ENCODE measurements at regions not wholly inside any gene's neighbourhood (a gene's known extent, or its start where the extent isn't known, plus 50 kb on each side); places are given as distances from the start of the nearest gene placed in this dataset.

- ATAC-seq (no peak), DNase-seq (no peak)
- H3K27me3 Mint-ChIP-seq = peaks cover 5% of the 10 kb centered on the region
- no peaks in the 10 kb centered on the region for H3K9me3 ChIP-seq (ENCODE audit: control insufficient read depth, low read length, poor library complexity, severe bottlenecking)
- H3K36me3 Mint-ChIP-seq (ENCODE audit: low read depth) = no peaks in the 10 kb centered on the region
- H3K4me3 Mint-ChIP-seq = no peak overlapping the region
- no peak overlapping the region for H3K27ac Mint-ChIP-seq
- no peaks in the 10 kb centered on the region for H3K4me1 Mint-ChIP-seq
These were observed 578.5 kb upstream of the MKI67 start for GRCh38 chr10:128704716-128705115.

GRCh38 chr10:128708182-128708581 lies 582.0 kb upstream of the MKI67 start:
- no peak overlapping the region for H3K27ac Mint-ChIP-seq
- peaks cover 17% of the 10 kb centered on the region for H3K27me3 Mint-ChIP-seq
- DNase-seq (no peak), ATAC-seq (no peak)
- no peak overlapping the region for H3K4me3 Mint-ChIP-seq
- H3K9me3 ChIP-seq (ENCODE audit: control insufficient read depth, low read length, poor library complexity, severe bottlenecking) = no peaks in the 10 kb centered on the region
- no peaks in the 10 kb centered on the region for H3K4me1 Mint-ChIP-seq
- H3K36me3 Mint-ChIP-seq (ENCODE audit: low read depth) = no peaks in the 10 kb centered on the region

DNA sequence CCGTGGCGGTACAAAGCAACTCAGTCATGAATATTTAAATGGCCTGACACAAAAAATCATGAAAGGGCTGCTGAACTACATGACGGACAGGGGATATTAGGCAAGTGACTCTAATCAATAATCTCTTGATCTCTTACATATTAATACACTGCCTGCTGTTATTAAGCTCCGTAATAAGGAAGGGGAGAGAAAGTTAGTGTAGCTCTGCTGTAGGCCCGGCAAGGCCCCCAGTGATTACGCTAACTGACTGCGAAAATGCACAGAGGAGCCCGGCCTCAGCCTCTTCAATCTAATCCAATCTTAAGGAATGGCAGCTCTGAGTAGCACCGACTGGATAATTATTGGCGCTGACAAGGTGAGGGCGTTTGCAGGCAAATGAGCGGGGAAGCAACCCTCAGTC lies 583.5 kb upstream of the MKI67 start:
- peaks cover 17% of the 10 kb centered on the region for H3K27me3 Mint-ChIP-seq
- DNase-seq (no peak), ATAC-seq (no peak)
- no peaks in the 10 kb centered on the region for H3K4me1 Mint-ChIP-seq
- no peaks in the 10 kb centered on the region for H3K9me3 ChIP-seq (ENCODE audit: control insufficient read depth, low read length, poor library complexity, severe bottlenecking)
- no peaks in the 10 kb centered on the region for H3K36me3 Mint-ChIP-seq (ENCODE audit: low read depth)
- H3K27ac Mint-ChIP-seq = no peak overlapping the region
- no peak overlapping the region for H3K4me3 Mint-ChIP-seq

GRCh38 chr10:128710098-128710797 lies 584.0 kb upstream of the MKI67 start:
- ATAC-seq (no peak), DNase-seq (no peak)
- H3K9me3 ChIP-seq (ENCODE audit: control insufficient read depth, low read length, poor library complexity, severe bottlenecking) = no peaks in the 10 kb centered on the region
- no peak overlapping the region for H3K27ac Mint-ChIP-seq
- no peak overlapping the region for H3K4me3 Mint-ChIP-seq
- no peaks in the 10 kb centered on the region for H3K4me1 Mint-ChIP-seq
- peaks cover 17% of the 10 kb centered on the region for H3K27me3 Mint-ChIP-seq
- no peaks in the 10 kb centered on the region for H3K36me3 Mint-ChIP-seq (ENCODE audit: low read depth)

GRCh38 chr10:128710798-128711183 lies 584.6 kb upstream of the MKI67 start:
- Mint-ChIP-seq H3K4me1 (no peaks in the 10 kb centered on the region), H3K4me3 (no peak overlapping the region), H3K36me3 (ENCODE audit: low read depth) (no peaks in the 10 kb centered on the region), H3K27ac (no peak overlapping the region), H3K27me3 (peaks cover 17% of the 10 kb centered on the region)
- no peaks in the 10 kb centered on the region for H3K9me3 ChIP-seq (ENCODE audit: control insufficient read depth, low read length, poor library complexity, severe bottlenecking)
- ATAC-seq = no peak
- no peak for DNase-seq

- no peaks in the 10 kb centered on the region for H3K9me3 ChIP-seq (ENCODE audit: control insufficient read depth, low read length, poor library complexity, severe bottlenecking)
- DNase-seq = no peak
- Mint-ChIP-seq H3K4me3 (no peak overlapping the region), H3K27me3 (peaks cover 17% of the 10 kb centered on the region), H3K27ac (no peak overlapping the region), H3K4me1 (no peaks in the 10 kb centered on the region), H3K36me3 (ENCODE audit: low read depth) (no peaks in the 10 kb centered on the region)
- ATAC-seq = no peak
These were observed 585.6 kb upstream of the MKI67 start for GRCh38 chr10:128711806-128712205.

- H3K4me3 Mint-ChIP-seq = no peak overlapping the region
These were observed 586.6 kb upstream of the MKI67 start for GRCh38 chr10:128712661-128713400.

GRCh38 chr10:128713471-128713870 lies 587.2 kb upstream of the MKI67 start:
- no peak for DNase-seq
- Mint-ChIP-seq H3K27ac (no peak overlapping the region), H3K36me3 (ENCODE audit: low read depth) (no peaks in the 10 kb centered on the region), H3K27me3 (peaks cover 17% of the 10 kb centered on the region), H3K4me3 (no peak overlapping the region), H3K4me1 (no peaks in the 10 kb centered on the region)
- no peak for ATAC-seq
- no peaks in the 10 kb centered on the region for H3K9me3 ChIP-seq (ENCODE audit: control insufficient read depth, low read length, poor library complexity, severe bottlenecking)

More at GRCh38 chr10:128712661-128713400, 586.6 kb upstream of the MKI67 start:
- Mint-ChIP-seq H3K36me3 (ENCODE audit: low read depth) (no peaks in the 10 kb centered on the region), H3K4me1 (no peaks in the 10 kb centered on the region), H3K27ac (no peak overlapping the region), H3K27me3 (peaks cover 17% of the 10 kb centered on the region)
- no peaks in the 10 kb centered on the region for H3K9me3 ChIP-seq (ENCODE audit: control insufficient read depth, low read length, poor library complexity, severe bottlenecking)
- DNase-seq (no peak), ATAC-seq (no peak)

- ATAC-seq (no peak), DNase-seq (no peak)
- Mint-ChIP-seq H3K27ac (no peak overlapping the region), H3K4me1 (no peaks in the 10 kb centered on the region), H3K27me3 (peaks cover 17% of the 10 kb centered on the region), H3K36me3 (ENCODE audit: low read depth) (no peaks in the 10 kb centered on the region), H3K4me3 (no peak overlapping the region)
- H3K9me3 ChIP-seq (ENCODE audit: control insufficient read depth, low read length, poor library complexity, severe bottlenecking) = no peaks in the 10 kb centered on the region
These were observed 587.8 kb upstream of the MKI67 start for GRCh38 chr10:128713874-128714570.

DNA sequence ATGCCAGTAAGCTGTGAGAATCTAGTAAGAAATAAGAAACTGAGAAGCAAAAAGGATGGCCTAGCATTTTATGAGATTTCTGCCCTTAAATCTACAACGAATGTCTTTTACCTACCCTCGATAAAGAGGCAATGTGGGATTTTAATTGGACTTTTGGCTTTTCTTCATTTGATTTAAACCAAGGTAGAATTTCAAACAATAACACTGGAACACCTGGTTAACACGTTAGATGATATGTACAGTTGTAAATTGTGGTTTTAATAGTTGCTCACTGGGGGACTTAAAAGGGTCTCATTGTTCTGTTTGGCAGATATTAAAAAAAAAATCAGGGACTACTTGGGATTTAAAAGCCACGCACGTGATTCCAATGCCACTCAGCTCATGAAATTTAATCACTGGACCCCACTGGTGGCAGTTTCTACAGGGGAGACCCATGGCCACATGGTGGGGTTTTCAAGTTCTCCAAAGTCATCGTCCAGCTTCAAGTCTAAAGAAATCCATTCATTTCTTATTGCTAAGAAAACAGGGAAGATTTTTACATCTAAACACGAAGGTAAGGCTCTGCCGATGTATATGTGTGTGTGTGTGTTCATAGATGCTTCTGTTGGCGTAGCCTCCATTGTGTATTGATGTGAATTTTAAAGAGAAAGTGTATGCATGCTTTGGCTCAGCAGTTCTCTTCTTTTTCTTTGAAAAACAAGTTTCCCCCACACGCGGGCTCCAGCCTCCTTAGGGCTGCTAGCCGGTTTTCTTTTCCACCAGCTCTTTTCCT lies 588.6 kb upstream of the MKI67 start:
- no peak overlapping the region for H3K4me3 Mint-ChIP-seq
- H3K4me1 Mint-ChIP-seq = no peaks in the 10 kb centered on the region
- H3K27me3 Mint-ChIP-seq = peaks cover 12% of the 10 kb centered on the region
- no peak for ATAC-seq
- DNase-seq = no peak
- H3K36me3 Mint-ChIP-seq (ENCODE audit: low read depth) = no peaks in the 10 kb centered on the region
- H3K27ac Mint-ChIP-seq = no peak overlapping the region
- H3K9me3 ChIP-seq (ENCODE audit: control insufficient read depth, low read length, poor library complexity, severe bottlenecking) = no peaks in the 10 kb centered on the region

- DNase-seq = no peak
- no peak for ATAC-seq
- H3K9me3 ChIP-seq (ENCODE audit: control insufficient read depth, low read length, poor library complexity, severe bottlenecking) = no peaks in the 10 kb centered on the region
- H3K4me1 Mint-ChIP-seq = no peaks in the 10 kb centered on the region
- H3K36me3 Mint-ChIP-seq (ENCODE audit: low read depth) = no peaks in the 10 kb centered on the region
- peaks cover 9% of the 10 kb centered on the region for H3K27me3 Mint-ChIP-seq
- no peak overlapping the region for H3K27ac Mint-ChIP-seq
- H3K4me3 Mint-ChIP-seq = no peak overlapping the region
These were observed 590.0 kb upstream of the MKI67 start for GRCh38 chr10:128716181-128716580.

DNA sequence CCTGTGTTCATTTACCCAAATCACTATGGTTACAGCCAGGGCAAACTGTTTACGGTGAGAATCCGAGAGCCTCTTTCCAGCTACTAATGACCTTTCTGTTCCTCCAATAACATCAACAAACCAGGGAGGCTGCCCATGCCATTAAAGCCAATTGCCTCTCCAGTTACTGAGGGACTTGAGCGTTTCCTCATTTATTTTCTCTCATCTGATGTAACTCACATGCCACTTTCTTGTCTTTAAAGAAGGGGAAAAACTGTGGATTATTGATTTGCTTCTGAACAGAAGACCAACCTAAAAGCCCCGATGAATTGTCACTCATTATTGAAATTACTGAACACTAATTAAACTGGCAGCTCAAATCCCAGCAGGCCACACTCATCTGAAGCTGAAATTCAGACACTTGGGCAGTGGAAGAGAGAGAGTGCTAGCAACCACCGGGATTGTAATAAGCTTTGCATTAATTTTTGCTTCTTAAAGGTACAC lies 595.8 kb upstream of the MKI67 start:
- H3K9me3 ChIP-seq (ENCODE audit: control insufficient read depth, low read length, poor library complexity, severe bottlenecking) = no peaks in the 10 kb centered on the region
- Mint-ChIP-seq H3K4me3 (no peak overlapping the region), H3K36me3 (ENCODE audit: low read depth) (no peaks in the 10 kb centered on the region), H3K4me1 (no peaks in the 10 kb centered on the region), H3K27me3 (no peaks in the 10 kb centered on the region), H3K27ac (no peak overlapping the region)
- ATAC-seq (no peak), DNase-seq (no peak)

GRCh38 chr10:128722947-128723346 lies 596.7 kb upstream of the MKI67 start:
- DNase-seq (no peak), ATAC-seq (no peak)
- no peak overlapping the region for H3K4me3 Mint-ChIP-seq
- no peak overlapping the region for H3K27ac Mint-ChIP-seq
- no peaks in the 10 kb centered on the region for H3K36me3 Mint-ChIP-seq (ENCODE audit: low read depth)
- no peaks in the 10 kb centered on the region for H3K4me1 Mint-ChIP-seq
- no peaks in the 10 kb centered on the region for H3K9me3 ChIP-seq (ENCODE audit: control insufficient read depth, low read length, poor library complexity, severe bottlenecking)
- H3K27me3 Mint-ChIP-seq = no peaks in the 10 kb centered on the region

All from T-helper 17 cell (primary cell).